Liver (tissue), 3 donors: ENCODE measurements at regions not wholly inside any gene's neighbourhood (a gene's known extent, or its start where the extent isn't known, plus 50 kb on each side); places are given as distances from the start of the nearest gene placed in this dataset.

Experiments used
- GABPA ChIP-seq, 2 donors: IDR thresholded peaks in 1 of 2; conservative IDR thresholded peaks in 1 of 2; 2 replicates each; pipeline ENCODE4 v1.6.1; 2016; ENCODE audit warnings: antibody characterized with exemption in 2 of 2, mild to moderate bottlenecking in 1 of 2, moderate library complexity in 1 of 2
- NR2F2 ChIP-seq: IDR thresholded peaks from 2 replicates; pipeline ENCODE4 v1.6.1; 2016; ENCODE audit warnings: antibody characterized with exemption
- RAD21 ChIP-seq, 2 donors: IDR thresholded peaks; 2 replicates each; pipeline ENCODE4 v1.6.1; 2016; ENCODE audit warnings: antibody characterized with exemption in 2 of 2, mild to moderate bottlenecking in 2 of 2
- SP1 ChIP-seq: IDR thresholded peaks from 2 replicates; pipeline ENCODE4 v1.6.1; 2018; ENCODE audit warnings: antibody characterized with exemption, mild to moderate bottlenecking
- TAF1 ChIP-seq: conservative IDR thresholded peaks from 2 replicates; pipeline ENCODE4 v1.6.1; 2016; ENCODE audit warnings: antibody characterized with exemption, mild to moderate bottlenecking
- YY1 ChIP-seq: IDR thresholded peaks from 2 replicates; pipeline ENCODE4 v1.6.1; 2016; ENCODE audit warnings: antibody characterized with exemption, mild to moderate bottlenecking
- TF ChIP-seq, protein P1 (sequence below): IDR thresholded peaks from 2 replicates; pipeline ENCODE4 v1.6.1; 2016; ENCODE audit warnings: antibody characterized with exemption
- TF ChIP-seq, protein P2 (sequence below): fragments of 150-350 bp; IDR thresholded peaks from 2 replicates; pipeline ENCODE4 v1.5.1; 2017; ENCODE audit warnings: improper control_type of control experiment, low read depth, low read length; ENCODE audit not compliant: missing input control
- TF ChIP-seq, protein P3 (sequence below): IDR thresholded peaks from 2 replicates; pipeline ENCODE4 v1.6.1; 2016; ENCODE audit warnings: antibody characterized with exemption, mild to moderate bottlenecking
- TF ChIP-seq, protein P4 (sequence below): IDR thresholded peaks from 2 replicates; pipeline ENCODE4 v1.6.1; 2016; ENCODE audit warnings: antibody characterized with exemption
- donor health status: healthy.
- donor health status: healthy.

DNA sequence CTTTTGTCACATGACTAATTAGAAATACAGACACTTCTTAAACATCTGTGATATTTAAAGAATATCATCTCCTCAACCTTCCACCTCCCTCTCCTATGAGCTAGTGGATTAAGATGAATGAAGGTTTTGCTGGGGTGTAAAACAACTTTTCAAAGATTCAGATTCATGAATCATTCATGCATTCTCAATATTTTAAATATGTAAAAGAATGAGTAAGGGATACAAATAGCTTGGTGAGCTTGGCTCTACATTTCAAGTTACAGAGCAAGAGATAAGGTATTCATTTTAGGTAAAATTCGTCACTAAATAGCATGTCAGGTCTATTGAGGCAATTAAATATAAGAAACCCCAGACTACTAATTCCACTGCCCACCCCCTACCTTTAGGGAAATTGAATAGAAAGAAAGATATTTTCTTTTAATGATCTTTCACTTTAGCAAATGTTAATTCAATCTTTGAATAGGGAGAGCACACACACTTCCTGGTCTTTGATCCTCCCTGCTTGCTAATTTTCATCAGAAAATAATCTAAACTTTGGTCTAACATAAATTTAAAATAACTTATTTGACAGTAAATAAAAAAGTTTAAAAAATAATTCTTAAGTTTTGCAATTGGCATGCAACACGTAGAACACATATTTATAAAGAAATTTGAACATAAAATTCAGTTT lies 486.9 kb upstream of the ITGA1 start:
- TF ChIP-seq, protein P1, sequence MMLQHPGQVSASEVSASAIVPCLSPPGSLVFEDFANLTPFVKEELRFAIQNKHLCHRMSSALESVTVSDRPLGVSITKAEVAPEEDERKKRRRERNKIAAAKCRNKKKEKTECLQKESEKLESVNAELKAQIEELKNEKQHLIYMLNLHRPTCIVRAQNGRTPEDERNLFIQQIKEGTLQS: no peak
- TF ChIP-seq TAF1 (no peak), YY1 (no peak), RAD21 (IDR thresholded peaks at IDR 0.05) (no peak), GABPA (IDR thresholded peaks at IDR 0.05 in 1 of 2, conservative IDR thresholded peaks at IDR 0.05 in 1 of 2) (no peak), SP1 (no peak), NR2F2 (no peak)
- TF ChIP-seq, protein P2, sequence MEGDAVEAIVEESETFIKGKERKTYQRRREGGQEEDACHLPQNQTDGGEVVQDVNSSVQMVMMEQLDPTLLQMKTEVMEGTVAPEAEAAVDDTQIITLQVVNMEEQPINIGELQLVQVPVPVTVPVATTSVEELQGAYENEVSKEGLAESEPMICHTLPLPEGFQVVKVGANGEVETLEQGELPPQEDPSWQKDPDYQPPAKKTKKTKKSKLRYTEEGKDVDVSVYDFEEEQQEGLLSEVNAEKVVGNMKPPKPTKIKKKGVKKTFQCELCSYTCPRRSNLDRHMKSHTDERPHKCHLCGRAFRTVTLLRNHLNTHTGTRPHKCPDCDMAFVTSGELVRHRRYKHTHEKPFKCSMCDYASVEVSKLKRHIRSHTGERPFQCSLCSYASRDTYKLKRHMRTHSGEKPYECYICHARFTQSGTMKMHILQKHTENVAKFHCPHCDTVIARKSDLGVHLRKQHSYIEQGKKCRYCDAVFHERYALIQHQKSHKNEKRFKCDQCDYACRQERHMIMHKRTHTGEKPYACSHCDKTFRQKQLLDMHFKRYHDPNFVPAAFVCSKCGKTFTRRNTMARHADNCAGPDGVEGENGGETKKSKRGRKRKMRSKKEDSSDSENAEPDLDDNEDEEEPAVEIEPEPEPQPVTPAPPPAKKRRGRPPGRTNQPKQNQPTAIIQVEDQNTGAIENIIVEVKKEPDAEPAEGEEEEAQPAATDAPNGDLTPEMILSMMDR: no peak
- TF ChIP-seq, protein P3, sequence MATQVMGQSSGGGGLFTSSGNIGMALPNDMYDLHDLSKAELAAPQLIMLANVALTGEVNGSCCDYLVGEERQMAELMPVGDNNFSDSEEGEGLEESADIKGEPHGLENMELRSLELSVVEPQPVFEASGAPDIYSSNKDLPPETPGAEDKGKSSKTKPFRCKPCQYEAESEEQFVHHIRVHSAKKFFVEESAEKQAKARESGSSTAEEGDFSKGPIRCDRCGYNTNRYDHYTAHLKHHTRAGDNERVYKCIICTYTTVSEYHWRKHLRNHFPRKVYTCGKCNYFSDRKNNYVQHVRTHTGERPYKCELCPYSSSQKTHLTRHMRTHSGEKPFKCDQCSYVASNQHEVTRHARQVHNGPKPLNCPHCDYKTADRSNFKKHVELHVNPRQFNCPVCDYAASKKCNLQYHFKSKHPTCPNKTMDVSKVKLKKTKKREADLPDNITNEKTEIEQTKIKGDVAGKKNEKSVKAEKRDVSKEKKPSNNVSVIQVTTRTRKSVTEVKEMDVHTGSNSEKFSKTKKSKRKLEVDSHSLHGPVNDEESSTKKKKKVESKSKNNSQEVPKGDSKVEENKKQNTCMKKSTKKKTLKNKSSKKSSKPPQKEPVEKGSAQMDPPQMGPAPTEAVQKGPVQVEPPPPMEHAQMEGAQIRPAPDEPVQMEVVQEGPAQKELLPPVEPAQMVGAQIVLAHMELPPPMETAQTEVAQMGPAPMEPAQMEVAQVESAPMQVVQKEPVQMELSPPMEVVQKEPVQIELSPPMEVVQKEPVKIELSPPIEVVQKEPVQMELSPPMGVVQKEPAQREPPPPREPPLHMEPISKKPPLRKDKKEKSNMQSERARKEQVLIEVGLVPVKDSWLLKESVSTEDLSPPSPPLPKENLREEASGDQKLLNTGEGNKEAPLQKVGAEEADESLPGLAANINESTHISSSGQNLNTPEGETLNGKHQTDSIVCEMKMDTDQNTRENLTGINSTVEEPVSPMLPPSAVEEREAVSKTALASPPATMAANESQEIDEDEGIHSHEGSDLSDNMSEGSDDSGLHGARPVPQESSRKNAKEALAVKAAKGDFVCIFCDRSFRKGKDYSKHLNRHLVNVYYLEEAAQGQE: no peak
- TF ChIP-seq, protein P4, sequence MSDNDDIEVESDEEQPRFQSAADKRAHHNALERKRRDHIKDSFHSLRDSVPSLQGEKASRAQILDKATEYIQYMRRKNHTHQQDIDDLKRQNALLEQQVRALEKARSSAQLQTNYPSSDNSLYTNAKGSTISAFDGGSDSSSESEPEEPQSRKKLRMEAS: no peak
